Loucy (cell line): ENCODE measurements at regions not wholly inside any gene's neighbourhood (a gene's known extent, or its start where the extent isn't known, plus 50 kb on each side); places are given as distances from the start of the nearest gene placed in this dataset.

ENCODE experiments used
- CTCF ChIP-seq: fragments of 200-600 bp; sonication (generic); conservative IDR thresholded peaks from 2 replicates; pipeline ENCODE4 v1.5.1; 2014; ENCODE audit warnings: mild to moderate bottlenecking, antibody characterized with exemption, low read length
- EZH2phosphoT487 ChIP-seq: fragments of 200-600 bp; IDR thresholded peaks from 2 replicates; pipeline ENCODE4 v1.6.1; 2018; ENCODE audit warnings: antibody characterized with exemption, mild to moderate bottlenecking, moderate library complexity, borderline replicate concordance

- no peak for TF ChIP-seq CTCF
- no peak for TF ChIP-seq EZH2phosphoT487
Observed at GRCh38 chr2:157182834-157183396, 74.6 kb upstream of the GALNT5 start.
